ENCODE measurements at regions not wholly inside any gene's neighbourhood (a gene's known extent, or its start where the extent isn't known, plus 50 kb on each side); places are given as distances from the start of the nearest gene placed in this dataset.

- TF ChIP-seq GLIS1 (tag by site-specific recombination; IDR thresholded peaks at IDR 0.05), result no peak
- no peak for TF ChIP-seq ZNF561 (tag by site-specific recombination; IDR thresholded peaks at IDR 0.05; ENCODE audit: borderline replicate concordance)
- no peak for TF ChIP-seq RBAK (tag by site-specific recombination; IDR thresholded peaks at IDR 0.05)
- TF ChIP-seq ZNF792 (tag by site-specific recombination; IDR thresholded peaks at IDR 0.05), result no peak
- TF ChIP-seq ZNF26 (tag by site-specific recombination; IDR thresholded peaks at IDR 0.05), result no peak
Measured at GRCh38 chr2:192465141-192465540, 270.4 kb upstream of the TMEFF2 start.
